ENCODE measurements at regions not wholly inside any gene's neighbourhood (a gene's known extent, or its start where the extent isn't known, plus 50 kb on each side); places are given as distances from the start of the nearest gene placed in this dataset.

DNA sequence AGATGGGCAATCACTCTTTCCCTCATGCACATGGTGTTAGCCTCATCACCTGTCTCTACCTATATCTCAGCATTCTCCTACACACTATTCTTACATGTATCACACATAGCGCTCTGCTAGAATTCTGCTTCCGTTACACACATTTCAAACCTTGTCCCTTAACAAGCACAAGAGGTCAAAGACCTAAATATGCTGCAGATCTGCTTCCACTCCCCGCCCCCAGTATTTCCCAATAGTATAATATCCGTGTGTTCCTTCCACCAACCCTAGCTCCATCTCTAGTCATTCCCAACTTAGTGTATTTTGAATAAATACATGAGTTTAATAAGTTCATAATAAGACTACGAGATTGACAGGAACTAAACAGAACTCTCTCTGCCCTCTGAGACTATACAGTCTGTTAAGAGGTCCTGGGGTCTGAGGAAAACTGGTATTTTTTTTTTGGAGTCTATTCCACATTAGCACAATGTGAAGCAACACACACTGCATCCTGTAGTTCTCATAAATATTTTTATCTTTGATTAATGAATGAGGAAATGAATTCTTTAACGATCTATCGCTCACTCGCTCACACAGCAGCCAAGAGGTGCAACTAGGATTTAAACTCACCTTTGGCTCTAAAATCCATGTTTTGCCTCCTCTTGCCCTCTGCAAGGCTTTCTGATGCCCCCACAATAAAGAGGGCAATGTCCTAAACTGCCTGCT is 491.6 kb downstream of the QKI start:
- no peaks in the 10 kb centered on the region for H3K36me3 ChIP-seq
- TF ChIP-seq, protein P1, sequence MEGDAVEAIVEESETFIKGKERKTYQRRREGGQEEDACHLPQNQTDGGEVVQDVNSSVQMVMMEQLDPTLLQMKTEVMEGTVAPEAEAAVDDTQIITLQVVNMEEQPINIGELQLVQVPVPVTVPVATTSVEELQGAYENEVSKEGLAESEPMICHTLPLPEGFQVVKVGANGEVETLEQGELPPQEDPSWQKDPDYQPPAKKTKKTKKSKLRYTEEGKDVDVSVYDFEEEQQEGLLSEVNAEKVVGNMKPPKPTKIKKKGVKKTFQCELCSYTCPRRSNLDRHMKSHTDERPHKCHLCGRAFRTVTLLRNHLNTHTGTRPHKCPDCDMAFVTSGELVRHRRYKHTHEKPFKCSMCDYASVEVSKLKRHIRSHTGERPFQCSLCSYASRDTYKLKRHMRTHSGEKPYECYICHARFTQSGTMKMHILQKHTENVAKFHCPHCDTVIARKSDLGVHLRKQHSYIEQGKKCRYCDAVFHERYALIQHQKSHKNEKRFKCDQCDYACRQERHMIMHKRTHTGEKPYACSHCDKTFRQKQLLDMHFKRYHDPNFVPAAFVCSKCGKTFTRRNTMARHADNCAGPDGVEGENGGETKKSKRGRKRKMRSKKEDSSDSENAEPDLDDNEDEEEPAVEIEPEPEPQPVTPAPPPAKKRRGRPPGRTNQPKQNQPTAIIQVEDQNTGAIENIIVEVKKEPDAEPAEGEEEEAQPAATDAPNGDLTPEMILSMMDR (IDR thresholded peaks at IDR 0.05; ENCODE audit: borderline replicate concordance) = no peak
- H3K9me3 ChIP-seq (replicated peaks) = no peaks in the 10 kb centered on the region
- no peaks in the 10 kb centered on the region for H3K27me3 ChIP-seq (ENCODE audit: low read depth)
- H3K4me1 ChIP-seq = no peaks in the 10 kb centered on the region
- intact Hi-C loops (cut with micrococcal nuclease) = no loop called here
- no peak overlapping the region for H3K27ac ChIP-seq (replicated peaks)
- no peak for DNase-seq
- no peak overlapping the region for H3K4me3 ChIP-seq

DNA sequence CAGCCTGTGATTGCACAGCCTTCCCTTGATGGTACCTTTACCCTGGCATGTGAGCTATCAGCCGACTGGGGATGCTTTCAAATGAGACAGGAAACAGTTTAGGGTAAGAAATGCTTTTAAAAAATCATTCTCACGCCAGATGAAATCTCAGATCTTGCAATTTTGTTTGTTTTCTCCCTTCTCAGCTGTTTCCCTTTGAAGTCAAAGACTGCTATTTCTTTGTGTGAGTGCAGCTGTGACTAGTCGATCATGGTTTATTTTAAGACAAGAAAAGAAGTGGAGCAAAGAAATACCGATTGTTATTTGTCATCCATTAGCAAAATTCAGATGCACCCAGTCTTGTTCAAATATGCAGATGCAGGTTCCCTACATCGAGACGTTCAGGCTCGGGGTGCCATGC is 489.7 kb downstream of the QKI start:
- intact Hi-C loops (cut with micrococcal nuclease) = no loop called here
- TF ChIP-seq, protein P1 (IDR thresholded peaks at IDR 0.05; ENCODE audit: borderline replicate concordance) = no peak
- H3K4me1 ChIP-seq = no peaks in the 10 kb centered on the region

DNA sequence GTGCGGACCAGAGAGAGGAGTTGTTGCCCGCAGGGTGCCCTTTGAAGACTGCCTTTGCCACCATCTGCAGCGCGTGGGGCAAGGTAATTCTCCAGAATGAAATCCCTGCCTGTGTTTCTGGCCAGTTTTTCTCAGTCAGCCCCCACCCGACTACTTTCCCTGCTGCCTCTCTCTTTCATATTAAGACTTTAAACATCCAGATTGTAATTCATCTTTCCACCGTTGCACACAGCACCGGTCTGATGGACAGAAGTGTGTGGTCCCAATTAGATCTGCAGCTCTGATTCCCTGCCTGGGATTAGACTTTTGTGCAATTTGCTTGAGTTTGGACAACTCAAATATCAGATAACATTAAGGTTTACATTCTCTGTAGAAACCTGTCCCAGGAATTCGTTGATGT is 489.0 kb downstream of the QKI start:
- intact Hi-C loops (cut with micrococcal nuclease) = no loop called here
- H3K4me1 ChIP-seq = no peaks in the 10 kb centered on the region
- TF ChIP-seq, protein P1 (IDR thresholded peaks at IDR 0.05; ENCODE audit: borderline replicate concordance) = no peak
- H3K9me3 ChIP-seq (replicated peaks) = no peaks in the 10 kb centered on the region
- DNase-seq = no peak
- H3K27ac ChIP-seq (replicated peaks) = no peak overlapping the region
- no peak overlapping the region for H3K4me3 ChIP-seq
- H3K36me3 ChIP-seq = no peaks in the 10 kb centered on the region
- no peaks in the 10 kb centered on the region for H3K27me3 ChIP-seq (ENCODE audit: low read depth)

More for the DNA sequence above, 489.7 kb downstream of the QKI start:
- DNase-seq = no peak
- Histone ChIP-seq H3K9me3 (replicated peaks) (no peaks in the 10 kb centered on the region), H3K36me3 (no peaks in the 10 kb centered on the region), H3K4me3 (no peak overlapping the region), H3K27ac (replicated peaks) (no peak overlapping the region), H3K27me3 (ENCODE audit: low read depth) (no peaks in the 10 kb centered on the region)

DNA sequence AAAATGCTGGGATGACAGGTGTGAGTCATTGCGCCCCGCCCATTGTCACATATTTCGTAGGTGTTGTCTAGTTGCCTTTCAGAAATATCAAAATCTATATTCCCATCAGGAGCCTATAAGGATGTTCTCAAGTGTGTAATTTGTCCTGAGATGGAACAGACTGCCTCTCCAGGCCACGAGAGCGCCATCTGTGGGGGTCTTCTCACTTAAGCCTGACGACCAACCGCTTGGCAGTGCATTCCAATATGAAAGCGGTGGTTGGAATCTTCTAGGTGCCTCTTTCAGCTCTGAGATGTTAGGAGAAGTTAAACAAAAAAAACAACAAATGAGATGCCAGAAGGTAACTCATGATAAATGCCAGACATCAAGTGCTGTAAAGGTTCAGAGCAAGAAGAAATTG is 488.5 kb downstream of the QKI start:
- intact Hi-C loops (cut with micrococcal nuclease) = no loop called here
- no peaks in the 10 kb centered on the region for H3K9me3 ChIP-seq (replicated peaks)
- TF ChIP-seq, protein P1 (IDR thresholded peaks at IDR 0.05; ENCODE audit: borderline replicate concordance) = no peak
- DNase-seq = no peak
- H3K36me3 ChIP-seq = no peaks in the 10 kb centered on the region
- H3K27ac ChIP-seq (replicated peaks) = no peak overlapping the region
- no peaks in the 10 kb centered on the region for H3K27me3 ChIP-seq (ENCODE audit: low read depth)
- H3K4me3 ChIP-seq = no peak overlapping the region
- no peaks in the 10 kb centered on the region for H3K4me1 ChIP-seq

DNA sequence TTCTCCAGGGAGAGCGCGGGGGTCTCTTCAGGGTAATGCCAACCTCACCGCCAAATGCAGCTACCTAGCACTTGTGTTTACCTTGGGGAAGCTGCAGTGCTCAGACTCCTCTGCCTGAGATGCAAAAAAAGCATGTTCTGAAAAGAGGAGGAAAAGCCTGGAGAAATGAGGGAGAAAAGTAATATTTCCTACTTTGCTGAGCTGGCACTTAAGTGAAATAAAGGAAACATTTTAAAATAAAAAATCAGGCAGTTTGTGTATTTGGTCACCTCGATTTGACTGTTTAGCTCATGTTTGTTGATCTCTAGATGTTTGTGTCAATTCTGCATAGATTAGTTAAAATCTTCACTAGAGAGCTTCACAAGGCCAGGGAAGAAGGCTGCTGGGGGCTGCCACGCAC is 487.2 kb downstream of the QKI start:
- no peaks in the 10 kb centered on the region for H3K9me3 ChIP-seq (replicated peaks)
- intact Hi-C loops (cut with micrococcal nuclease) = no loop called here
- no peaks in the 10 kb centered on the region for H3K27me3 ChIP-seq (ENCODE audit: low read depth)
- TF ChIP-seq, protein P1 (IDR thresholded peaks at IDR 0.05; ENCODE audit: borderline replicate concordance) = no peak
- no peak overlapping the region for H3K27ac ChIP-seq (replicated peaks)
- no peak for DNase-seq
- H3K4me1 ChIP-seq = no peaks in the 10 kb centered on the region
- no peaks in the 10 kb centered on the region for H3K36me3 ChIP-seq
- H3K4me3 ChIP-seq = no peak overlapping the region

All from left ventricle myocardium inferior (tissue), 1 donor.